AML-193 (cell line): ENCODE measurements at regions not wholly inside any gene's neighbourhood (a gene's known extent, or its start where the extent isn't known, plus 50 kb on each side); places are given as distances from the start of the nearest gene placed in this dataset.
"Not testable (repeated sequence)": the region's sequence is repeated elsewhere in the genome, so short reads cannot be mapped to it uniquely, and the experiment has no call there.

Experiments used
- DNase-seq, 2 experiments: peaks; one replicate each; lab custom pipeline; 2025; lab: John Stamatoyannopoulos, UW

DNA sequence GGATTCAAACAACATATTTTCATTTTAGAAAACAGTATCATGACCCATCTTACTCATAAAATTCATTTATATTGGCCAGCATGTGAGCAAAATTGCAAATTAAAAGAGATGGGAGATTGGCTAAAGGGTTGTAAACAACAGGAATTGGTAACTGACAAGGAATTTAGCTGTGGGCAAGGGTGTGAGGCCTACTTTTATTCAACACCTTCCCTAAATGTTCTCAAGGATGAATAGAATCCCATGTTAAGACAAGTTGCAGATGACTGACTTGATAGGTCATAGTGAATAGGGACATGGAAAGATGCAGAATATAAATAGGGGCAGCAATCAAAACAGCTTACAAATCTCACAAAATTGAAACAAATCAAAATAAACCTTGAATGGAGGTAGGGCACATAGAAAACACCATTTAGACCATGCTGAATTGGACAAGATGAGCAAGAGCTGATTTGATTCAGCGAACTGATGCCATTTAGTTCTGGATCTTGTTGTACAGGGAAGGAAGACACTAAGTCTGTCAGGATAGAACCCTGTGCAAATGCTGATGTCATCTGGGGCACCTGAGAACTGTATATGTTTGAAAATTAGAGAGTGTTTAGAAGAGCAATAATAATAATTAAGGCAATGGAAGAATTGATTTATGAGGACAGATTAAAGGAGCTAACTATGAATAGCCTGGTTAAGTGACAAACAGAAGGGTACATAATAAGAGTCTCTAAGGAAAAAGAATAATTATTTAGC lies 509.7 kb downstream of the ZEB2 start:
- DNase-seq: no peak

DNA sequence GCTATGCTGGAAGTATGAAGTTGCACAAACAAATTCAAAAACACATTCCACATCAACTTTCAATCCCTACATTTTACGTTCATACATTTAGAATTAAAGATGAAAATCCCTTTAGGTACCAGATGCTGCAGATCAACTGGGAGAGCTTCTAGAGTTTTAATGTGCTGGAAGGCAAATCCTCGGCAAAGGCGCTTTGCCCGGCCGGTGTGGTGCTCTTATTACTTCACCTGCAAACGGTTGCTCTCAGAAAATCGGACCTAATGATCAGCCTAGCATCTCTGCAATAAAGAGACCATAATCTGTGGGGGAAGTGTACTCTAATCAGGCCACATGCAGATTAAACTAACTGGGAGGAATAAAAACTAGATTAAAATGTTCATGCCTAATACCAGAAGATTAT lies 513.8 kb downstream of the ZEB2 start:
- no peak for DNase-seq

DNA sequence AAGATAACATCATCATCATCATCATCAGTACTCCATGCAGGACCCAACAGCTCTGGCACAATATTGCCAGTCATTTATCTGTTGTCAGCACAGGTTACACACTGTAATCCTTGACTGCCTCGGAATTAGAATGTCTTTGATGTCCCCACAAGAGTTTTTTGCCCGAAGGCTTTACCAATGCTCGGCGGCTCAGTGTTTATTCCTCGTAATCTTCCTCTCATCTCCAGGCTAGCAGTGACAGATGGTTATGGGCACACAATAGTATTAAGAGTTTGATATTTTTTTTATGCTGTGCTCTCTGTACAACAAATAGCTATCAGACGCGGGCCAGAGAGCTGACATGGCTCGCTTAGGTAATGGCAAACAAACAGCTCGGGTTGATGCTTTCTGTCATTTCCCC lies 515.2 kb downstream of the ZEB2 start:
- DNase-seq: no peak

DNA sequence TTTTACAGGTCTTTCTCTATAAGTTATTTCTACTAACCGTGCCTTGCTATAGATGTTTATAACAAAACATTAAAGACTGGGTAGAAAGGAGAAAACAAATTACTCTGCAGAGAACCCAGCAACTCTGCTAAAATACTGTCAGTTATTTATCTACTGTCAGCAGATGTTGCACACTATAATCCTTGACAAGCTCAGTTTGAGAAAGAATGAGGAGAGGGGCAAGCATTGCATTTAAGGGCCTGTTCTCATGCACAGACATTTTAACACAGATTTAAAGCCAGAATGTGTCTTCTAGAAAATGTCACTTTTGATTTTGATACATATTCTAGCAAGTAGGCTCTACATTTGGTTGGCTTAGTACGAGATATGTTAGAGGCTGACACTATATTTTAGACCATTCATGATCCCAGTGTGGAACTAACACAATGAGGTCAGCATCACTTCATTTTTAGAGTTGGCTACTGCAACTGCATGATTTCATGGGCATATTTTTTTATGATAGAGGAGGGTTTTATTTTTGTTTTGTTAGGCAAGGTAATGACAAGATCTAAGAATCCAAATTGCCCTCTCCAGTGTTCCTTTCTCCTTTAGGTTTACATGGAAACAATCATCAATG lies 516.4 kb downstream of the ZEB2 start:
- DNase-seq: no peak

DNA sequence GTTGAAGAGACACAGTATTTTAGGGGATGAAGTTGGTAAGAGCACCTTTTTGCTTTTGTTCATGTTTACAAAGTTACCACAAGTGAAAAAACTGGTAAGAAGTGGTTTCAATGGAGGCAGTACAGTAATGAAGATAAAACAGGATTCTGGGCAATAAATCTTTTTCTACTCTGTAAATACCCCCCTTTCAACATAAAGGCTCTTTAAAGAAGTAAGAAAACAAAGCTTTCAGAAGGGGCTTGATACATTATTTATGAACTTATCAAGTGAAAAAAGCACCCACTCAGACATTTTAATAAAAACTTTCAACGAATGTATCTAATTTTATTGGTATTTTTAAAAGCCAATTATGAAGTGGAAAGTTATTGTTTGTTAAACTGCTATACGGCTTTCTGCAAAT lies 522.9 kb downstream of the ZEB2 start:
- no peak for DNase-seq

DNA sequence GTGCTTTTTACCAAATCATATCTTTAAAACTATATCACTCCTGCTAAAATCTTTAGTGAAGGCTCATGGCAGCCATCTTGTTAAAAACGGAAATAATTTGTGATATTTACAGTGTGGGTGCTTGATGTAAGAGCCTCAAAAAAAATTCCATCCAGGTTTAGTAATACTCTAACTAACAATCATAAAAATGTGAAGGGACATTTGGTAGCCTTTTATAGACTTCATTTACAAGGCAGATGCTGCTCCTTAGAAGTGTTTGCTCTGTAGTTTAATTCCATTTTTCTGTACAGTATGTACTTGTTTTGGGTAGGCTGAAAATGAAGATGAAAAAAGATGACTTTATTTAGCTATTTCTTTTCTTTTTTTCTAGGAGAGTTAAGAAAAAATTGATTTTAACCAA lies 525.0 kb downstream of the ZEB2 start:
- DNase-seq: no peak

DNA sequence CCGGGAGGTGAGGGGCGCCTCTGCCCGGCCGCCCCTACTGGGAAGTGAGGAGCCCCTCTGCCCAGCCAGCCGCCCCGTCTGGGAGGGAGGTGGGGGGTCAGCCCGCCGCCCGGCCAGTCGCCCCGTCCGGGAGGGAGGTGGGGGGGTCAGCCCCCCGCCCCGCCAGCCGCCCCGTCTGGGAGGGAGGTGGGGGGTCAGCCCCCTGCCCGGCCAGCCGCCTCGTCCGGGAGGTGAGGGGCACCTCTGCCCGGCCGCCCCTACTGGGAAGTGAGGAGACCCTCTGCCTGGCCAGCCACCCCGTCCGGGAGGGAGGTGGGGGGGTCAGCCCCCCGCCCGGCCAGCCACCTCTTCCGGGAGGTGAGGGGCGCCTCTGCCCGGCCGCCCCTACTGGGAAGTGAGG lies 528.3 kb downstream of the ZEB2 start:
- DNase-seq: not testable (repeated sequence)

DNA sequence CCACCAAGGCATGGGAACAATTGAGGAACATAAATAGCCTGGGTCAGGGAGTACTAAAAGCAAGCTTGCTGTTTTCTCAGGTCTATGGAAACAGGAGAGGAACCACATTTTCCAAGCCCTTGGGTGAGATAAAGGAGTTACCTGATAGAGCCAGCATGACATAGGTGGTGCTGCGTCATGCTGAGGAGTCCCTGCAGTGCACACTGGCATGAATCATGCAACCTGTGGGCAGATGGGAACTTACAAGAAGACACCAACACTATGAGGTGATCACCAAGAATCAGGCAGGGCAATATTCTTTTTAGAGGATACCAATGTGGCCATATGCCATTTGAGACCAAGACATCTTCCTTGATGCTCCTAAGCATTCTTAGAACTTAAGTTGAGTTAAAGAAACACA lies 531.8 kb downstream of the ZEB2 start:
- no peak for DNase-seq

DNA sequence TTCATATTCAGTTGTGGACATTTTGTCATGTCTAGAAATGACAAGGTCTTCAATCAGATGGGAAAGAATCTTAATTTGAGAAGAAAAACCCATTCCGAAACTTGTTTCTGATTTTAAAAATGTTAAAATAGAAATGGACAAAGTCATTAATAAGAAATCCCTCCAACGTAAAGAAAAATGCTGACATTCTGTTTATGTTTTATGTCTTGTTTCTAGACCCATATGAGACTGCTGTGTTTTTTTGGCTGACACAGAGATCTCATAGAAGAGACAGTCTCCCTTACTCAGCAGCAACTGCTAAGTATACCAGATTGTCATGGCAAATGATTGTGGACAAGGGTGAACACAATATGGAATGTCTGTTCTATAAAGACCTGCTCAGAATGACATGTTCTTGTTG lies 538.5 kb downstream of the ZEB2 start:
- no peak for DNase-seq

DNA sequence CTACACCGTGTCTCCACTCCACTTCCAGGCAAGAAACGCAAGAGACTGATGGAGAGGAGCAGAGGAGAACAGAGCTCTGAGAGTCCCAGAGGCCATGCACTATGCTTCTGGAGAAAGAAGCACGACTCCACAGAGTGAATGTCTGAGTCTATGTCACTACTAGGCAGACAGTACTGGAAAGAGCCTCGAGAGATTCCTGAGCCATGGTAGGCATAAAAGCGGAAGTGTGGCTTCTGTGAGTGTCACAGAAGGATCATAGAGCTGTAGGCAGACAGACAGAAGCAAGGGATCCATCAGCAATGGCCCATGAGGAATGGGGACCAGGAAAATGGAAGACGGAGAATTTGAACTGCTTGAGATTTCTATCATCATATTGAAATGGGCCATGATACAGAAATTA lies 542.6 kb downstream of the ZEB2 start:
- no peak for DNase-seq

DNA sequence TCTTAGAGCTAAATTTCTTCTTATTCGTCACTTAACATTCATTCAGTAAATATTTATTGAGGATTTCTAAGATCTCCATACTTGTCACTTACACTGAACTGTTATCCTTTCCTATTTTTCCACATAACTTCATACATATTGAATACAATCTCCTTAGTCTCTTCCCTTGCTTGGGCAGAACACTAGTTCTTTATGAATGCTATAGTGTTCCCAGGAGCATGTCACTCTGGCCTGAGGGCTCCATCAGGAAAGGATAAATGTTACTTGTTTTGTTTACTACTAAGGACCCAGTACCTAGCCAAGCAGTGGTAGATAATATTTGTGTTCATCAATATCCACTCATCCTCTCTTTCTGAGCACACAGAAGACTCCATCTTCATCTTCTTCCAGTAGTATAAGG lies 544.7 kb downstream of the ZEB2 start:
- no peak for DNase-seq

DNA sequence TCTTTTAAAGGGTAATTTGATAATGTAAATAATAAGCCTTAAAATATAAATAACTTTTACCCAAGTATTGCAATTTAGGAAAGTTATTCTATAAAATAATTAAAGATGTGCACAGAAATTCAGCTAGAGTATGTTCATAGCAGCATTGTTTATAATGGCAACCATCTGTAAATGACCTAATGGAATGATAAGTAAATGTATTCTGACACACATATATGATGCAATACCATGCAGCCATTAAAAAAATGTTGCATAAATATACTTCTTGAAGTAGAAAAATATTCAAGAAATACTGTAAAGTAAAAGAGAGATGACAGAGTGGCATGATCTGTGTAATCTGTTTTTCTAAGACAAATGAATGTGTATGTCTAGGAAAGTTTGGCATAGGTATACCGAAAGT lies 545.7 kb downstream of the ZEB2 start:
- DNase-seq: no peak

DNA sequence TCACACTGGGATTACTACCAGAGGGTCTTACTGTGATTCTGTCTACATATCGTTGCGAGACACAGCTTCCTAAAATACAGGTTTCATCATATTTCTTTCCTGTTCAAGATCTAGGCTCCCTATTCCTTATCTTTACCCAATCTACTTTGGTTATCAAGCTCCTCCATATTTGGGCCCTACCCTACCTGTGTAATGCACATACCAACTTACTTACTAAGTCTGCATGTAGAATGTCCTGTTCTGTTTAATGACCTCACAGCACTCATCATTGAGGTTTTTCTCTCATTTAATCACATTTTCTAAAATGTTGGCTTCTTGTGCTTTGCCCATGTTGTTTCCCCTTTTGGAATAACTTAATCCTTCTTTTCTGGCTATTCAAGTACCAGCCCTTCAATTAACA lies 551.1 kb downstream of the ZEB2 start:
- no peak for DNase-seq

DNA sequence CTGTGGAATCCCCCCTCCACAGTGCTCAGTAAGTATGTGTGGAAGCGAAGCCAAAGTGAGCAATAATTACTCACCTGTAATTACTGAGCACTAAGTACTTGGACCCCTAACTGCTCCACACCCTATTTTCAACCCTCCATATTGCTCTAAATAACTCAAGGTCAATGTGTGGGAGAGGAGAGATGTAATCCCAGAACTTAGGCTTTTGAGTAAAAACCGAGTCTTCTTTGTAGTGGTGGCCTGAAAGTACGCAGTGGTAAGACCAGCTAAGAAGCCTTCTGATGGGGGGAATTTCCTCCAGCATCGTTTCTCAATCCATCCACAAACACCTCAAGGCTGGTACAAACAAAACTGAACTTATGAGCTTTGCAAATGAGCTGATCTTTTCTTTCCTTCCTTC lies 551.6 kb downstream of the ZEB2 start:
- no peak for DNase-seq

DNA sequence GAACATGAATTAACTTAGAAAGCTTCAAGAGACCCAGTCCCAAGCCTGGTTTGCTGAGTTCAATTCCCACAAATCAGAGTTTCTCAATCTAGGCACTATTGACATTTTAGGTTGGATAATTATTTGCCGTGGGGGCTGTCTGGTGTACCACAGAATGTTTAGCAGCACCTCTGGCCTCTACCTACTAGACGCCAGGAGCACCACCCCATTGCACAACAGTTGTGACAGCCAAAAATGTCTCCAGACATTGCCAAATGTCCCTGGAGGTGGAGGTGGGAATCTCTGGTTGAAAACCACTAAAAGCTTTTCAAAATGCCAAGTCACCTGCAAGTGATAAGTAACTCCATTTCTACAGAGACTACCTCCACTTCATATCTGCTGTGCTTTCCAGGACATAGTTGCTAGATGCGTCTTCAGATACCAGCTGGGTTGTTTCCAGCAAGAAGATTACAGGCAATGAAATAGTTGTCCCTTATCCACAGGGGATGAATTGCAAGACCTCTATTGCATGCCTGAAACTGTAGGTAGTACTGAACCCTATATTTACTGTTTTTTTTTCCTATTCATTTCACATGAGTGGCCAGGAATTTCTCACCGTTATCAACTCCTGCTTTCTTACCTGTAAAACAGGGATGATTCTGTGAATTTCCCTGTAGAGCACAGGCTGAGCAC lies 554.3 kb downstream of the ZEB2 start:
- DNase-seq: no peak

DNA sequence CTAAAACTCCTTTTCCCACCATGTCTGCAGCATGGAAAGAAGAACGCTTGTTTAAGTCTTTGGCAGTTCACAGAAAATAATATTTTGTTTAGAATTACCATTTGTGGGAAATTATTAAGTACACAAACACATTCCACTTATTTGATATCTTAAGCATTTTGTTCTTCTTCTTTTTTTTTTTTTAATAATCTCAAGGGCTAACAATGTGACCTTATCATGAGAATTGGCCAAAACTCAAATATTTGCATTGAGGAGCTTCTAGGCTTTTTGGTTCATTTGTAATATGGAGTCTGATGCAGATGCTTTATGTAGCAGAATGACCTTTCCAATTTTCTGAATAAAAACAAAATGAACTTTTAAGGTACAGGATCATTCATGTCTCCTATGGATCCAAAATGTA lies 555.0 kb downstream of the ZEB2 start:
- no peak for DNase-seq

DNA sequence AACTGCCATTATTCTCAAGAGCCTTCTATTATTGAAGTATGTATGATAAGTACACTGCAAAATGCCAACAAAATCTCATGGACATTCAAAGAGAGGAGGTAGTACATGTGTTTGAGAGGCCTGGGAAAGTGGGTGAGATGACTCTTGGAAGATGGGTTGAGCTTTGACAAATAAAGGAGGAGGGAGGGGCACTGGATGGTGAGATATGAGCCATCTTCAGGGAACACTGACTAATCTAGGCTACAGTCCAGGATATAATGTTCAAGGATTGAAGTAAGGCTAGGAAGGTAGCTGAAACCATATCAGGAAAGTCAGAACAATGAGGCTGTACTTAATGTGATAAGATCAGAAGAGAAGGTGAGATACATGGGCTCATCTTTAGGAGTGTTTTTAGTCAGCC lies 559.7 kb downstream of the ZEB2 start:
- no peak for DNase-seq

DNA sequence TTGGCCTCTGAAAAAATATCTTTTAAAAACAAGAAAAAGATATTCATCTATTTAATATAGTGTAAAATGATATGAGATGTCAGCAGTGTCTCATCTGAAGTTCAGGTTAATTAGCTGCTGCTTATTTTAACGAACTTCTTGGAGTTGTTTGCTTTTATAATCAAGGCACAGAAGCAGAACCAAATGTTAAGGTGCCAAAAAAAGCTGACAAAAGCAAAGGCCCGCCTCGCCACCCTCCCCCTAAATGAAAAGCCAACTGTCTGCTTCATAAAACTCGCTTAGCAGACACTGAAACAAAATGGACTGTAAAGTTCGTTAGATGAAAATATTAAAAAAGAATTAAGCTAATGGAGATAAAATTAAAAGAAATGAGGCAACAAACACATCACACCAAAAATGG lies 562.6 kb downstream of the ZEB2 start:
- no peak for DNase-seq

DNA sequence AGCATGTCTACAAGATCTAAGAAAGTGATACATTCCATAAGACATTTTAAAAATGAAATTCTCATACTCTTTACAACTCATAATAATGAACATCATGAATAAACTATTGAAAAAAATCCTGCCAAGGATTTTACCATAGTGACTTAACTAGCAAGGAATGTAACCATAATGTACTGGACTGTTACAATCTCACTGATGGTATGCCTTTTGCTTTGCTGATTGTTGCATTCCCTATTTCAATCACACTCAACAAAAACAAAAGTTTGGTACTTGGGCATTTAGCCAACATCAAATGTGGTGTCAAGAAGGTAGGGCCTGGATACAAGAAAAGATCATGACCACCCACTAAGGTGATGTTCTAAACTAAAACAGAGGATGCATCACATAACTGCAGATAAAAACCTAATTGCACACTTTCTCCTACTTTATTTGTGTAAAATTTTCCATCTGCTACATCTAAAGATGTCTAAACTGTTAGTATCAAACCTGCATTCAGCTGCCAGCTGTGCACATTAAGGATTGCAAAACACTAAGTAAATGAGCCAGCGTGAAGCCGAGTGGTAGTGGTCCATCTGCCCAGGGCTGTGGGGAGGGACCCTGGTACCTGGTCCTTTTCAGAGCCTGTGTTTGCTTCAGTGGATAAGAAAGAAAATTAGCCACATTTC lies 564.4 kb downstream of the ZEB2 start:
- DNase-seq: no peak

DNA sequence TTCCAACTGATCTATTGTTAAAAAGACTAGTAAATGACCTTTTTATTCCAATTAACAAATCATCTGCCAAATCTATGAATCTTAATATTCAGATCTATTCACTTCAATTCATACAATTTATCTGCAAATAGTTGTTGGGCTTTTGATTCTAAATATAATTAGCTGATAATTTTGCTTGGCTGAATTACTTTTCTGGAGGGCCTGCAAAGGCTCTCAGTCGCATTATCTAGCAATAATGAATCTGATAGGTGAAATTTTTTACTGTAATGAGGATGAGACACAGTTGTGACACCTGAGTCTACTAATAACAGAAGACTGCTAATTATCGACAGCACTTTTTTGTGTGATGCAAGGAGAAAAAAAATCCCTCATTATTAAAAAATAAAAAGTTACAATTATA lies 565.1 kb downstream of the ZEB2 start:
- DNase-seq: no peak

DNA sequence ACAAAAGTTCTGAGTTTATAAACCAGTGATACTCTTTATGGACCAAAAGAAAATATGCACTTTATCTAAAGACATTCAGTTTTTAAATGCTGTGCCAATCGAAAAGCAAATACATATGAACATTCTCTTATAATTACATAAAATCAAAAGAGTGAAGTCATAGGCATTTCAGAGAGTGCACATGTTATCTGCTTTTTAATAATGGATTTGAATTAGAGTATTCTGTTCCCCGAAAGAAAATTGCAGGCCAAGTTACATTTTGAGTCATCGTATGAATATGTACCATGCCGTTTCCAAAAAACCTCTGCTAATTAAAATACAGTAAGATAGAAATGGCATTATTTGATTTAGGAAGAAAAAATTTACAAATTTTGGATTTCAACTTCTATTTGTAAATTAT lies 565.7 kb downstream of the ZEB2 start:
- no peak for DNase-seq

DNA sequence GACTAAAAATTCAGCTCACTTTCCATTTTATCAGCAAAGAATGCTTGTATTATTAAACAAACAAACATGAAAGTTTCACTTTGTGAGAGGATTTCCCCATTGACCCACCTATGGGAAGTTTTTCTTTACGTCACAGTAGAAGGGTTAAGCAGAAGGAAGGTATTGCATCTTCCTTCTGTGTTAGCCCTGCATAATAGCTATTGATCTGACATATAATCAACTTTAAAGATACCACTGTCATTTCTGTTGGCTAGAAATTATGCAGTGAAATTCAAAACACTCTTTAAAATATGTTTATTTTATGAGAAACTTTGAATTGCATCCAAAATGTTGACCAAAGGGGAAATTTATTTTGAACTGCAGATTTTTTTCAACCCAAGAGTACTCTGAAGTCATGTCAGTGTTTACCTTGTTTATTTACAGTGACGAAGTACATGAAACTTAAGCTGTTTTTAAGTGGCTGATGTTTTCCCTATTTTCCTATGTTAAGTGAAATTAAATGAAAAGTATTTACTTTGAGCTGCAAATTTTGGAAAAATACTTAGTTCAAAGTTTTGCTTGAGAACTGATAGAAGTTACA lies 566.4 kb downstream of the ZEB2 start:
- no peak for DNase-seq

DNA sequence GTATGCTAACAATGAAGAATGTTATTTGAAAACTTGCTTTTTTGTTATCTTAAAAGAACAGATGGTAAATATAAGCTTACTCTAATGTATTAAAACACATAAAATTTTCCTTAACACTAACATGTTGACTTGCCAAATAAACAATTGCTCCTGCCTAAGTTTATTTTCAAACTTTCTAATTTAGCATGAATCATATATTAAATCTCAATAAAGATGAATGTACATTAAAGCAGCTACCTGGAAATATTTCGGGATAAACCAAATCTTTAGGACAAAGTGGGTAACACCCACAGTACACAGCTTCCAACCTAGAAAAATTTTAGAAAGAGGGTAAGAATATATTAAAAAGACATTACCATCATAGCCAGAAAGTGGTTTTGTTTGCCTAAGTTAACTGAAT lies 567.4 kb downstream of the ZEB2 start:
- DNase-seq: no peak
